ENCODE measurements at regions not wholly inside any gene's neighbourhood (a gene's known extent, or its start where the extent isn't known, plus 50 kb on each side); places are given as distances from the start of the nearest gene placed in this dataset.

DNA sequence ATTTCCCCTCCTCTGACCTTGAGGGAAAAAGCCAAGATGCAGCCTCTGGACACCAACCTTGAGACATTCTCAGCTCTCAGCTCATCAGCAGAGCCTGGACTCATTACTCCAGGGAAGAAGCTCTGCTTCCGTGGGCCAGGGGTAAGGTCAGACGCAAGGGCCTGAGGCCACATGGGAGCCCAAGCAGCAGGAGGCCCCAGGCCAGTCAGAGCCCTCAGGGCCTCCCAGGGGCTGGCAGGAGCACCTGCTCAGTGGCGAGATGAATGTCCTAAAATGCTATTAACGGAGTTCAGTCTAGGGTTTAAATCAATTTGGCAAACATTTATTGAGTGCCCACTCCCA is 208.6 kb downstream of the ERMARD start:
- DNase-seq, result peak in 2 of 10 donors; percentile 3 to 37
- intact Hi-C loops (cut with DNase I), result loop anchor here (5.0 kb wide), 1 partner anchor 332 kb away; the partner anchor contains the start of gene DLL1

DNA sequence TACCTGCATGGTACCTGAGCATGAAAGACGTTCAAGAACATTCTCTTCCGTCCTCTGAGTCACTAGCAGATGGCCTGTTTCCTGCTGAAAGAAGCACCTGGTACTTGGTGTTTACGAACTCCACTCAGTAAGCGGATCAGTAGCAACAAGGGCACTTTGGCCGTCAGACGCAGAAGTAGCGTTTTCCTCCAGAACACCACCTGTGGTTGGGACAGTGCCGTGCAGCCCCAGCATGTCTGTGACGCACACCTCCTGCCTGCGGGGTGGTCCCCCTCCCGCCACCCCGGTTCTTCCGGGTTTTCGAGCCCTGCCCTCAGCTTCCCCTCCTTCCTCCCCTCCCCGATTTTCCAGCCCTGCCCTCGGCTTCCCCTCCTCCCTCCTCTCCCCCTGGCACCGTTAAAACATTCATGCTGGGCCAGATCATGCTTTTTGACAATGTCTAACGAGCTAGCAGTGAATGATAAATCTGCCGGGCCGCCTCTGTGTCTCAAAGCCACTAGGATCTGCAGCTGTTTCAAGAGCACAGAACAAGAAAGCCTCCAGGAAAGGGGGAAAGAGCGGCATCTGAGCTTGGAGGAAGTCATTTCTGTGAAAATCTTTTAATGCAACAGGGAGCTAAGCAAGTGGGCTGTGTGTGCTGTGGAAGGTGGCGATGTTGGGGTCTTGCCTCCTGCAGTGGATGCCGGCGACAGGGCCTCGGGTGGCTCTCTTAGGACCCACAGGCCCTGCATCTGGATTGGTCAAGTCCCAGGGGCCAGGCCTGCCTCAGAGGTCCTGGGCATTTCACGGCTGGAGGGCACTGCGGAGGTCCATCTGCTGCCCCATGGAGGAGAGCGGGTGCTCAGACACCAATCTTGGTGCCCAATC is 207.9 kb downstream of the ERMARD start:
- peak in 4 of 10 donors; percentile 7 to 83 (median 64) for DNase-seq
- intact Hi-C loops (cut with DNase I), result loop anchor here (5.0 kb wide), 1 partner anchor 333 kb away; the partner anchor contains the start of gene DLL1

DNA sequence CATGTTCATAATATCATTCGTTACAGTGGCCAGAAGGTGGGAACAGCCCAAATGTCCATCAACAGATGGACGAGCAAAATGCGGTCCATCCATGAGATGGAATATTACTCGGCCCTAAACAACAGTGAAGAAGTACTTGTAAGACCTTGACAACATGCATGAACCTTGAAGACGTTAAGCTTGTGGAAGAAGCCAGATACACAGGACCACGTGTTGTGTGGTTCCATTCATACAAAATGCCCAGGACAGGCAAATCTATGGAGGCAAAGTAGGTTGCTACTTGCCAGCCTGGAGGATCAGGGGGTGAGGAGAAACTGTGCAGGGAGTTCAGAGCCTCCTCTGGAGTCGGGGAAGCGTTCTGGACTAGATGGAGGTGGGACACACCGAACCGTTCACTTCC is 207.1 kb downstream of the ERMARD start:
- intact Hi-C loops (cut with DNase I), result no loop called here
- DNase-seq, result no peak

DNA sequence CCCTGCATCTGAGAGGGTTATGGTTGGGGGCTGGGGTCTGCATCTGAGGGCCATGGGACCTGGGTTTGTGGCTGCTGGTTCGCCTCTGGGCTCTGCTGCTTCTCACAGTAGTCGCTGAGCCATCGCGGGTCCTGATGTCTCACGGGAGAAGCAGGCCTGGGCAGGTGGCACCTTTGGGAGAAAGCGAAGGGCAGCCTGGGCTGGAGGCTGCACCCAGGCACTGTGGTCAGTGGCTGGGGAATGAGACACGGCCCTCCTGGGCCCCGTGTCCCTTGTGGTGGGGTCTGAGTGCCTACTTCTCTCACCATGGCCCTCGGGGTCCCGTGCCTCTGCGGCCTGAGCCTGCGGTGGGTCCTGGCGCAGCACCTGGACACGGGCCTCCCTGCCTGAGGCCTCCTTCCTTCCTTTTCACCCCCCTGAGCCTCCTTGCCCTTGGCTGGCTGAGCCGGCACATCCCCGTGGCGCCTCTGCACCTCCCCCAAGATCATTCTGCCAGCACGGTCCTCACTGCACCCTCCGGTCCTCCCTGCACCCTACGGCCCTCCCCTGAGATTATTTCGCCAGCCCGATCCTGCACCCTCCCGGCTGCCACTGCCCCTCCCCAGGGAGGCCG is 206.0 kb downstream of the ERMARD start:
- intact Hi-C loops (cut with DNase I), result no loop called here
- peak in 3 of 10 donors; percentile 30 to 71 (median 67) for DNase-seq

DNA sequence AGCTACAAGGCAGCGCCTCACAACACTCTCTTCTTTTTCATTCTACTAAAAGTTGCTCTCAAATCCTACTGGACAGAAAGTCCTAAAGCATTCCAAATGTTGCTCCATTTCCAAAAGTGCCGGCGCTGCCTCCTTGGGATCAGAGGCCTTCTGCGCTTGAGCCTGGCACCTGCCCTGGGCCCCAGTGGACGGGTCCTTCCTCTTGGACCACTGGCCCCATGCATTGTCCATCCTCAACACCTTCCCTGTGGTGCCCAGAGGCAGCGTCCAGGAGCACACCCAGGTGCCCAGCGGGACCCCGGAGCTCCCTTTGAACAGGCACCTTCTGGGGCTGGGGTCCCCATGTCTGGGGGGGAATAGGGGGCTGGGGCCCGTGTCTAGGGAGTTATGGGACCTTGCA is 205.2 kb downstream of the ERMARD start:
- DNase-seq, result peak in 3 of 10 donors; percentile 57 to 65 (median 62)
- intact Hi-C loops (cut with DNase I), result no loop called here

DNA sequence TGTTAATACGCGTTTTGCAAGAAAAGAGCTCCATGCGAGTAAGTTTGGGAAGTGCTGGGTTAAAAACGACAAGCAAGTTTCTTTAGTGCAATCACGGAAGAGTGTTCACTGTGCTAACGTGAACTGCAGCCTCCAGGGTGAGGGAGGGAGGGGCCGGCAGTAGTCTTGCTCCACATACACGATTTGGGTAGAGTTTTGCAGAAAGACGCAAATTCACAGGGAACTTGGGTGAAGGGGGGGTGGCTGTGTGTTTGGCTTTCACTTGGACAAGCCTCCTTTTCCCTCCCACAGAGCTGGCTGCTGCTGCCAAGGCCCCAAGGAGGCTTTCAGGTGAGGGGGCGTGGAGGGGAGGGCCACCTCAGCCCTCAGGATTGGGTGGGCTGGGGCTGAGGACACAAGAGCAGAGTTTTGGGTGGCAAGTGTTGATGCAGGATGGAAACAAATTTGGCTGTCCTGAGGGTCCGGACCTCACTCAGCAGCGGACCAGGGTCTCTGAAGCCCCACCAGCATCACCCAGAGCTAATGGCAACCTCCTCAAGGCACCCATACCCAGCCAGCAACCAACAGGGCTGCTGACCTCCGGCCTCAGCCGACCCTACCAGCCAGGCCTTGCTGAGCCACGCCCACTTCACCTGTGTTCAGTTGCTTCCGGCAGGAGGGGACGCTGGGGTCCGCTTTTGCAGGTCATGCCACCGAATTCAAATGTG is 204.5 kb downstream of the ERMARD start:
- intact Hi-C loops (cut with DNase I), result no loop called here
- peak in 2 of 10 donors; percentile 42 to 53 for DNase-seq

DNA sequence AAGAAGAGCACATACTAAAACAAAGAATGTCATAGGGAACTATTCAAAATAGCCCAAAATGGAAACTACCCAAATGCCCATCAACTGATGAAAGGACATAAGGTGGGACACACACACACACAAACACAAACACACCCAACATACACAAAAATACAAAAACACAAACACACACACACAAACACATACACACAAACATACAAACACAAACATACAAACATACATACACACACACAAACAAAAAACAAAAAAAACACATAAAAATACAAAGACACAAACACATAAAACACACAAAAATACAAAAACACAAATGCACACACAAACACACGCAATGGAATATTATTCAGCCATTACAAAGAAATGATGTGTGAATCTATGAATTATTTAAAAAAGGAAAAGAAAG is 203.6 kb downstream of the ERMARD start:
- DNase-seq, result no peak
- intact Hi-C loops (cut with DNase I), result no loop called here

DNA sequence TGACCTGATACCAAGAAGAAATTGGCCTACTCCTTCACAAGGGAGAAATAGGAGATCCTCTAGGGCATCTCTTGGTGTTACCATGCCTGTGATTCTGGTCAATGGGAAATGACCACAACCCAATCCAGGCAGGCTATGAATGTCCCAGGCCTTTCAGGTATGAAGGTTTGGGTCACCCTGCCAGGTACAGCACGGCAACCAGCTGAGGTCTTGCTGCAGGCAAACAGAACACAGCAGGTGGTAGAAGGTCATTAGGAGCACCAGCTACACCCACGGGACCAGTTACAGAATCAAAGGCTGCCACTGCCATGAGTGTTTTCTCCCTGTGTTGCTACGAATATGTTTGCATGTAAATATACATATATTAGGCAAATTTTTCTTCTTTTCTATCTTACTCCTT is 202.3 kb downstream of the ERMARD start:
- intact Hi-C loops (cut with DNase I), result no loop called here
- no peak for DNase-seq

DNA sequence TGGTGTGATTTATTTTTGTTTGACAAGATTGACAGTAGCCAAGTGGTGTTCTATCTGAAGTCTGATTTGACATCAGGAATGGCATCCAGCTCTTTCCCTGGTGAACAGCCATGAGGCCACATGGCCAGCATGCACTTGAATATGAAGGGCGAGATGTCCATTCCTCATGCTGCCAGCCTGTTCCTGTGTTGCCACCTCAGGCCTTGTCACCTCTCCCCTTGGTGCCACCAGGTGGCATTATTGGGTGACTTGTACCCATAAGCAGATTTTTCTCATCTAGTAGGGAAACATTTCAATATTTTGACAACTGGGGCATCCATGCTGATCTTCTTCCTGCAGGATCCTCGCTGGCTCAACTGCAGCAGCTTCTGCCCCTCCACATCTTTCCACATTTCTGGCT is 199.1 kb downstream of the ERMARD start:
- no peak for DNase-seq
- intact Hi-C loops (cut with DNase I), result no loop called here

DNA sequence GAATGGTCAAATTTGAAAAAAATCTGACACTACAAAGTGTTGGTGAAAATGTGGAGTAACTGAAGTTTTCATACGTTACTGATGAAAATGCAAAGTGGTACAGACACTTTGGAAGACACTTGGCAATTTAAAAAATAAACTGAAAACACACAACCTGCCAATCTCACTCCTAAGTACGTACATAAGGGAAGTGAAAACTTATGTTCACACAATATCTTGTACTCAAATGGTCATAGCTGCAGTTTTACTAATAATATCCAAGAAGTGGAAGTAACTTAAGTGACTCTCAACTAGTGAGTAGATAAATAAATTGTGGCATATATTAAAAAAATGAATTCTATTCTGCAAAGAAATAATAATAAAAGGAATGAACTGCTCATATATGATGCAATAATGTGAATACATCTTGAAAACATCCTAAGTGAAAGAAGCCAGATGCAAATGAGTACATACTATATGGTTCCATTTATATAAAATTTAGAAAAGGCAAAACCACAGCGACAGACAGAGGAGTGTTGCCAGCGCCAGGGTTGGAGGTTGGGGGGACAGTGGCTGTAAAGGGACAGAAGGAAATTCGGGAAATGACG is 198.2 kb downstream of the ERMARD start:
- no peak for DNase-seq
- intact Hi-C loops (cut with DNase I), result no loop called here

DNA sequence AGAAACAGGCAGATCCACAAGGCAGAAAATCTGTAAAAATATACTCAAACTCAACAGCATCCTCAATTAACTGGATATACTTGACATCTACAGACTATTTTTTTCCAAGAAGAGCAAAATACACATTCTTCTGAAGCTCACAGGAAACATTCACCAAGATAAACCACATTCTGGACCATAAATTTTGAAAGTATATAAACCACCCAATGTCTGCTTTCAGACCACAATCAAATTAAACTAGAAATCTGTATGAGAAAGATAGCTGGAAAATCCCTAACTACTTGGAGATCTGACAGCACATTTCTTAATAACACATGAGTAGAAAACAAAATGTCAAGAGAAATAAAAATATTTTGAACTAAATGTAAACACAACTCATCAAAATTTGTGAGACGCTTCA is 195.5 kb downstream of the ERMARD start:
- DNase-seq, result no peak
- intact Hi-C loops (cut with DNase I), result no loop called here

DNA sequence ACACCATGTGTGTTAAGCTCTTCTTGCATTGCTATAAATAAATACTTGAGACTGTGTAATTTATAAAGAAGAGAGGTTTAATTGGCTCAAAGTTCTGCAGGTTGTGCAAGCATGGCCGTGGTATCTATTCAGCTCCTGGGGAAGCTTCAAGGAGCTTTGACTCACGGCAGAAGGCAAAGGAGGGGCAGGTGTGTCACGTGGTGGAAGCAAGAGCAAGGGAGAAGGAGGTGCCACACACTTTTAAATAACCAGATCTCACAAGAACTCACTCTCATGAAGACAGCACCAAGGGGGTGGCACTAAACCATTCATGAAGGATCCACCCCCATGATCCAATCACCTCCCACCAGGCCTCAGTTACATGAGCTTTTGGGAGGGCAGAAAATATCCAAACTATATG is 193.7 kb downstream of the ERMARD start:
- intact Hi-C loops (cut with DNase I), result no loop called here
- DNase-seq, result no peak

DNA sequence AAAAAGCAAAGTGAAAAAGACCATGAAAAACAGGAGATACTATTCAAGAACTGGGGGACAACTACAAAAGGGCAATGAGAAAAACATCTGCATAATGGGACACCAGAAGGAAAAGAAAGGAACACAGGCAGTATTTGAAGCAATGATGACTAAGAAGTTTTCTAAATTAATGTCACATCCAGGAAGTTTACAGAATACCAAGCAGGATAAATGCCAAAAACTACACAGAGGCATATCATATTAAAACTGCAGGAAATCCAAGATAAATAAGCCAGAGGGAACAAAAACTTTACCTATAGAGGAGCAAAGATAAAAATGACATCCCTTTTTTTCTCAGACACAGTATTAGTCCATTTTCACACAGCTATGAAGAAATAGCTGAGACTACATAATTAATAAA is 193.0 kb downstream of the ERMARD start:
- intact Hi-C loops (cut with DNase I), result no loop called here
- DNase-seq, result no peak

DNA sequence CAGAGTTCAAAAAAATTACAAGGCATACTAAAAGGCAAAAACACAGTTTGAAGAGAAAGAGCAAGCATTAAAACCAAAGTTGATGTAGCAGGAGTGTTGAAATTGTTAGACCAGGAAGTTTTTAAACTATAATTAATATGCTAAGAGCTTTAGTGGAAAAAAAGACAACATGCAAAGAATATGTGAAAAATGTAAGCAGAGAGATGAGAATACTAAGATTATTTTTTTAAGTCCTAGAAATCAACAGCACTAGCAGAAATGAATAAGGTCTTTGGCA is 192.6 kb downstream of the ERMARD start:
- intact Hi-C loops (cut with DNase I), result no loop called here

DNA sequence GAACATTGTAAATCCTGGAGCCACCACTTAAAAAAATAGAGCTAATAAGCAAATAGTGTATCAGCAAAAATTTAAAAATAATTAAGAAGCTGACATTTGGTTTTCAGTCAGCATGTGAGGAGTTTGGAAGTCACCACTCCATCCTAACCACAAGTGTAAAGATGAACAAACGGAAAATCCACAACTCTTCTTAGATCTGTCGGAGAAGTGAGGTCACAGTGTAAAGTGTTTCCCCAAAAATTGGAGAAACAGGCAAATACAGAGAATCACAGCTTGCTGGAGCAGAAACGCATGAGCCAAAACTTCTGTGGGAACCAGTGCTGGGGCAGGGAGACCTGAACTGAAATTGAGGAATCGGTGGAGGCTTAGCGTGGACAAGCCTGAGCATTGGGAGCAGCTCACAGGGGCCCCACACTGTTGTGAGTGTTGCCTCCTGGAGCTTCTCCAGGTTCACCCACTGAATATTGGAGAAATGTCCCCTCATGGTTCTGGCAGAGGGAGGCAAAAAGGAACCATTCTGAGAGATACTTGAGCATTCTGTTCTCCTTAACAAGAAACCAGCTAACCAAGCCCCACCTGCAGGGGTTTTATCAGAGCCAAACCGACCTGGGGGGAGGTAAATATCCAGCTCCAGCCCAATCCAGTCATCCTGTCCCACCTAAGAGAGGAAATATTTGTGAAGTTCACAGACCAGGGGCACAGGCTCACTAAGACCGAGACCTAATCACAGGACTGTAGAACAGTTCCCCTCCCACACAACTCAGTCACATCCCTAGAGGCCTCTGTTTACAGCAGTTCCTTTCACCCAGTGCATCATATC is 192.0 kb downstream of the ERMARD start:
- intact Hi-C loops (cut with DNase I), result no loop called here
- DNase-seq, result no peak

More for the DNA sequence above, 192.6 kb downstream of the ERMARD start:
- no peak for DNase-seq

DNA sequence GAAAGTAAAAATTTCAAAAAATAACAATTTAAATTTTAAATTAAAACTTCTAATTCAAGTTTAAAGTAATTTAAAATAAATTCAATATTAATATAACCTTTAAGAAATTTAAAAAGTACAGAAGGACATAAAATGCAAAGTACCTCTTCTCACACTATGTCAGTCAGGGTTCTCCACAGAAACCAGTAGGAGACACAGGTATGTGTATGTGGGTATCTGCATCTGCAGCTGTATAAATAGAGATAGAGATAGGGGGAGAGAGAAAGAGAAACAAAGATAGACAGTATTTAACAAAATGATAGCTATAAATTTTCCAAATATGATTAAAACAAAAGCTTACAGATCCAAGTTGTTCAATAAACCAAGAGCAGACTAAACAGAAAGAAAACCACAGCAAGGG is 190.8 kb downstream of the ERMARD start:
- DNase-seq, result no peak
- intact Hi-C loops (cut with DNase I), result no loop called here

DNA sequence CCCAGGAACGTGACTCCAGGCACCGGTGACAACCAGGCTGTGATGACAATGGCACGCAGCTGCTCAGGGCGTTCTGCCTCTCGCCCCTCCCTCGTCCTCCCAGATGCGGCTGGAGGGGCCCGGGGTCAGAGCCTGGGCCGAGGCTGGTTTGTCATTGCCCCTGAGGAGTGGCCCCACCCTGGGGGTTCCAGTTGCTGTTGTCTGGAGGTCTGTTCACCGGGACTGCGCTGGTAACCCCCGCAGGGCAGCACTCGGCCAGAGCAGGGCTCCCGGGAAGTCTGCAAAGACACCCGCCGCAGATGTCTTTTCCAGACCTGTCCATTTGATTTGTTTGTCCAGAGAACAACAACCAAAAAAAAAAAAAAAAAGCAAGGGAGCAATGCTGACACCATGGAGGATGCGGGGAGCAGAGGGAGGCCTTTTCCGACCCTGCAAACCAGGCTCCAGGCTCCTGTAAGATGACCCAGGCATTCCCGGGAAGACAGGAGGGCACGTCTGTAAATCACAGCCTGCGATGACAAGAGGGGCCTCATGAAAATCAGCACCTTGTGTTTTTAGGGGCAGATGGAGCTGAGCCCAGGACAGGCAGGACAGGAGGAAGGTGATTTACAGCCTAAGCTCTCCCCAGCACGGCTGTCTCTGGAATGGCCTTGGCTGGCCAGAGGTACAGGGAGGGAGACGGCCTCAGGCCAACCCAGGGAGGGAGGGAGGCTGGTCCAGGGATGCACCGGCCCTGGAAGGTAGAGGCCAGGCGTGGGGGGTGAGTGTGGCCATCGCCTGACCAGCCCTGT is 189.3 kb downstream of the ERMARD start:
- intact Hi-C loops (cut with DNase I), result no loop called here
- no peak for DNase-seq

DNA sequence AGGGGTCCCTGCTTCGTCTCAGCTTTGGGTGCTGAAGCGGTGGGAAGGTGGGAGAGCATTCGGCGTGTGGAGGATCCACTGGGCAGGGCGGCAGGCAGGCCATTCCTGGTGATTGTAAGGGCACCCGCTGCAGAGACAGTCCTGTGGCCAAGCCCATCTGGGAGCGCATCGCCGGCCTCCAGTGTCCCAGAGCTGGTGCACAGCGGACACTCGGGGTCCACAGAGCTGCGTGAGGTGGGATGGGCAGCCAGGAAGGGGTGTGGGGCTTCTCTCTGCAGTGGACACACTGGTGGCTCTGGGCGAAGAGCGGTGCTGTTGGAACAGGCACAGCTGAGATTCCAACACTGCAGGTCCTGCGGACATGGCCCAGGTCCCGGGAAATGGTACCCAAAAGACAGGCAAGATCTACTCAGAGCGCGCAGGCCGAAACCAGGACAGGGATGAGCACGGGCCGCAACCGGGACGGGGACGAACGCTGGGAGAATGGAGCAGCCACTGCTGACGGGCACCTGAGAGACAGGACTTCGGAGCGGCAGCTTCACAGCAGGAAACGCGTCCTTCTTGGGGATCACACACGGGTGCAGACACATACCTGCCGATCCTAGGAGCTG is 188.2 kb downstream of the ERMARD start:
- DNase-seq, result no peak
- intact Hi-C loops (cut with DNase I), result no loop called here

DNA sequence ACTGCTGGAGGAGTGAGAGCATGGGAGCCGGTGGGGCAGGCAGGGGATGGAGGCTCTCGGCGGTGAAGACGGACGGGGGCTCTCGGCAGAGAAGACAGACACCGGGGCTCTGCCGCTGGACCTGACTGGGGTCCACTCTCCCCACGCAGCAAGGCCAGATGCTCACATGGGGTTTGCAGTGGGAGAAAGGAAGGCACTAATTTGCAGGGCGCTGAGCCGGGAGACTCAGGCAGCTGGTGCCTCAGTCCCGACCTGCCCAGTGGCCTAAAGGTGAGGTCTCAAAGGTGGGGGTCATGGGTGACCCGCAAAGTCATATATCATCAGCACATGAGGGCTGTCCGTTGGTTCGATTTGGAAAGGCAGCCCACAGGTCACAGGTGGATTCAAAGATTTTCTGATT is 187.3 kb downstream of the ERMARD start:
- no peak for DNase-seq
- intact Hi-C loops (cut with DNase I), result no loop called here

Data from posterior cingulate gyrus (tissue), 11 donors.